ENCODE measurements at regions not wholly inside any gene's neighbourhood (a gene's known extent, or its start where the extent isn't known, plus 50 kb on each side); places are given as distances from the start of the nearest gene placed in this dataset.

DNA sequence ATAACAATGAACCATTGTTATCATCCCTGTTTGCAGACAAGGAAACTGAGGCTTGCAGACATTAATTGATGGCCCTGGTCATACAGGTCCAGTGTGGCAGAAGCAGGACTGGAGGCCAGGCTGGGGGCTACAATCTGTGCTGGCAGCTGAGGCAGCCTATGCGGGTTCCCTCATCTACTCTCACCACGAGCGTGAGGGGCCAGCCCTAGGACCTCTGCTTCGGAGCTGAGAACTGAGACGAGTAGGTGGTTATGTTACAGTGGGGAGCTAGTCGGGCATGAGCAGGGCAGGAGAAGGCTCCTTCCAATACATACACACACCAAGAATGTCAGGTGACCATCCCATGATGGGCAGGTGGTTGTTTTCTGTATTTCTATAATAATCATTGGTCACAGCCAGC lies 82.2 kb upstream of the ASB18 start:
- intact Hi-C loops (cut with micrococcal nuclease), result no loop called here
- ATAC-seq (ENCODE audit: low read depth), result no peak
- Histone ChIP-seq H3K27ac (ENCODE audit: low read length in 2 of 2) (no peak overlapping the region), H3K36me3 (replicated peaks in 1 of 2; ENCODE audit: control extremely low read depth in 1 of 2, control insufficient read depth in 1 of 2, extremely low read depth in 1 of 2, insufficient read depth in 2 of 2, low read length in 1 of 2) (no peaks in the 10 kb centered on the region), H3K4me3 (ENCODE audit: control extremely low read depth in 1 of 5, extremely low read depth in 1 of 5, insufficient read depth in 1 of 5, low read depth in 2 of 5, low read length in 4 of 5) (no peak overlapping the region), H3K4me2 (replicated peaks; ENCODE audit: low read depth, low read length, poor library complexity, severe bottlenecking) (no peak overlapping the region), H3K9me3 (ENCODE audit: control extremely low read depth in 1 of 3, control insufficient read depth in 2 of 3, insufficient read depth in 1 of 3, low read length in 2 of 3) (no peaks in the 10 kb centered on the region), H3K9ac (ENCODE audit: low read length) (no peak overlapping the region), H3K27me3 (replicated peaks in 1 of 4; ENCODE audit: control extremely low read depth in 1 of 4, control insufficient read depth in 3 of 4, insufficient read depth in 4 of 4, low read length in 3 of 4) (peaks cover 0 to 6% (median 3%) of the 10 kb centered on the region in 4 experiments), H3K4me1 (ENCODE audit: control insufficient read depth in 2 of 2, insufficient read depth in 2 of 2, low read length in 2 of 2) (no peaks in the 10 kb centered on the region), H2AFZ (ENCODE audit: insufficient read depth, low read depth, low read length, poor library complexity, severe bottlenecking) (no peak overlapping the region), H3K79me2 (ENCODE audit: control insufficient read depth, insufficient read depth, low read length) (no peaks in the 10 kb centered on the region), H4K20me1 (ENCODE audit: control insufficient read depth, insufficient read depth, low read length, poor library complexity, severe bottlenecking) (no peaks in the 10 kb centered on the region)
- Mint-ChIP-seq H3K4me1 (no peaks in the 10 kb centered on the region), H3K9me3 (ENCODE audit: insufficient read depth) (no peaks in the 10 kb centered on the region), H3K27me3 (peaks cover 19% of the 10 kb centered on the region), H3K27ac (no peak overlapping the region), H3K4me3 (no peak overlapping the region)
- ChIA-PET CTCF (no interaction called here), POLR2A (no interaction called here)
- no CpG with 5 or more reads among the region's 6 CpGs for WGBS (ENCODE audit: insufficient coverage)
- DNase-seq, result no peak
- no peak for TF ChIP-seq EZH2 (IDR thresholded peaks at IDR 0.05; ENCODE audit: borderline replicate concordance, insufficient read depth, low read depth, low read length, poor library complexity, severe bottlenecking)
- TF ChIP-seq, protein P1, sequence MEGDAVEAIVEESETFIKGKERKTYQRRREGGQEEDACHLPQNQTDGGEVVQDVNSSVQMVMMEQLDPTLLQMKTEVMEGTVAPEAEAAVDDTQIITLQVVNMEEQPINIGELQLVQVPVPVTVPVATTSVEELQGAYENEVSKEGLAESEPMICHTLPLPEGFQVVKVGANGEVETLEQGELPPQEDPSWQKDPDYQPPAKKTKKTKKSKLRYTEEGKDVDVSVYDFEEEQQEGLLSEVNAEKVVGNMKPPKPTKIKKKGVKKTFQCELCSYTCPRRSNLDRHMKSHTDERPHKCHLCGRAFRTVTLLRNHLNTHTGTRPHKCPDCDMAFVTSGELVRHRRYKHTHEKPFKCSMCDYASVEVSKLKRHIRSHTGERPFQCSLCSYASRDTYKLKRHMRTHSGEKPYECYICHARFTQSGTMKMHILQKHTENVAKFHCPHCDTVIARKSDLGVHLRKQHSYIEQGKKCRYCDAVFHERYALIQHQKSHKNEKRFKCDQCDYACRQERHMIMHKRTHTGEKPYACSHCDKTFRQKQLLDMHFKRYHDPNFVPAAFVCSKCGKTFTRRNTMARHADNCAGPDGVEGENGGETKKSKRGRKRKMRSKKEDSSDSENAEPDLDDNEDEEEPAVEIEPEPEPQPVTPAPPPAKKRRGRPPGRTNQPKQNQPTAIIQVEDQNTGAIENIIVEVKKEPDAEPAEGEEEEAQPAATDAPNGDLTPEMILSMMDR (IDR thresholded peaks at IDR 0.05), result no peak

DNA sequence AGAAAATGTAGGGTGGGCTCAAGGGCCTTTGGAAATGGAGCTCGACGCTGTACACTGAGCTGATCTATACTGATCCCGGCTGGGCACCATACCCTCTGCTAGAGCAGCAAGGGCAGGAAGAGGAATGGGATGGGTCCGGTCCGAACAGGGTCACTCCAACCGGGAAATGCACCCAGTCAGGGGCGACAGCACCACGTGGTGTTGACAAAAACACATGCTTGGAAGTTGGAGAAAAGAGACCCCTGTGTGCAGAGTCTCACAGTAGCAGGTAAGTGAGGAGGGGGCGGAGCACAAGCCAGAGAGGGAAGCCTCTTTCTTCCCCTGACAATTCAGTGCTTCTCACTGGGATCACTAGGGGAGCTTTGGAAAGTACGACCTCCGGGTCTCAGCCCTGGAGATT lies 84.1 kb upstream of the ASB18 start:
- DNase-seq (no peak), ATAC-seq (ENCODE audit: low read depth) (no peak)
- intact Hi-C loops (cut with micrococcal nuclease), result no loop called here
- CTCF ChIA-PET, result interaction anchor here (0.7 to 8.4 kb wide), 9 partner anchors 10 to 737 kb away, joined by 3 to 86 read pairs (median 4); partner anchors contain the start of gene ACKR3
- Mint-ChIP-seq H3K4me1 (no peaks in the 10 kb centered on the region), H3K27me3 (peaks cover 32% of the 10 kb centered on the region), H3K27ac (no peak overlapping the region), H3K4me3 (no peak overlapping the region), H3K9me3 (ENCODE audit: insufficient read depth) (no peaks in the 10 kb centered on the region)
- H3K36me3 ChIP-seq (replicated peaks in 1 of 2; ENCODE audit: control extremely low read depth in 1 of 2, control insufficient read depth in 1 of 2, extremely low read depth in 1 of 2, insufficient read depth in 2 of 2, low read length in 1 of 2), result no peaks in the 10 kb centered on the region
- no peaks in the 10 kb centered on the region for H3K9me3 ChIP-seq (ENCODE audit: control extremely low read depth in 1 of 3, control insufficient read depth in 2 of 3, insufficient read depth in 1 of 3, low read length in 2 of 3)
- no peak for TF ChIP-seq EZH2 (IDR thresholded peaks at IDR 0.05; ENCODE audit: borderline replicate concordance, insufficient read depth, low read depth, low read length, poor library complexity, severe bottlenecking)
- TF ChIP-seq, protein P1 (IDR thresholded peaks at IDR 0.05), result no peak
- H3K4me1 ChIP-seq (ENCODE audit: control insufficient read depth in 2 of 2, insufficient read depth in 2 of 2, low read length in 2 of 2), result no peaks in the 10 kb centered on the region
- 82% methylated on average over 11 of the region's 11 CpGs for WGBS (ENCODE audit: insufficient coverage)
- H3K4me2 ChIP-seq (replicated peaks; ENCODE audit: low read depth, low read length, poor library complexity, severe bottlenecking), result no peak overlapping the region
- H3K9ac ChIP-seq (ENCODE audit: low read length), result no peak overlapping the region
- no peak overlapping the region for H3K27ac ChIP-seq (ENCODE audit: low read length in 2 of 2)
- POLR2A ChIA-PET, result interaction anchor here (0.7 kb wide), 1 partner anchor 737 kb away, joined by 3 read pairs; no protein-coding TSS in a partner anchor
- no peak overlapping the region for H3K4me3 ChIP-seq (ENCODE audit: control extremely low read depth in 1 of 5, extremely low read depth in 1 of 5, insufficient read depth in 1 of 5, low read depth in 2 of 5, low read length in 4 of 5)
- no peaks in the 10 kb centered on the region for H4K20me1 ChIP-seq (ENCODE audit: control insufficient read depth, insufficient read depth, low read length, poor library complexity, severe bottlenecking)
- no peaks in the 10 kb centered on the region for H3K79me2 ChIP-seq (ENCODE audit: control insufficient read depth, insufficient read depth, low read length)
- H2AFZ ChIP-seq (ENCODE audit: insufficient read depth, low read depth, low read length, poor library complexity, severe bottlenecking), result no peak overlapping the region
- peaks cover 0 to 5% (median 0%) of the 10 kb centered on the region in 4 experiments for H3K27me3 ChIP-seq (replicated peaks in 1 of 4; ENCODE audit: control extremely low read depth in 1 of 4, control insufficient read depth in 3 of 4, insufficient read depth in 4 of 4, low read length in 3 of 4)

All from B cell (primary cell).